Activated naive CD8-positive, alpha-beta T cell (primary cell): ENCODE measurements at regions not wholly inside any gene's neighbourhood (a gene's known extent, or its start where the extent isn't known, plus 50 kb on each side); places are given as distances from the start of the nearest gene placed in this dataset.

Experiments used
- H3K27ac Mint-ChIP-seq: one replicate; pipeline ENCODE4 v1.8.0; 2021; ENCODE audit warnings: mixed read lengths
- H3K27me3 Mint-ChIP-seq: one replicate; pipeline ENCODE4 v1.8.0; 2021; ENCODE audit warnings: mixed read lengths
- H3K36me3 Mint-ChIP-seq: one replicate; pipeline ENCODE4 v1.8.0; 2021; ENCODE audit warnings: mixed read lengths
- H3K4me1 Mint-ChIP-seq: one replicate; pipeline ENCODE4 v1.8.0; 2021; ENCODE audit warnings: low read depth, mixed read lengths
- H3K4me3 Mint-ChIP-seq: one replicate; pipeline ENCODE4 v1.8.0; 2021; ENCODE audit warnings: mild to moderate bottlenecking, mixed read lengths
- H3K9me3 Mint-ChIP-seq: one replicate; pipeline ENCODE4 v1.8.0; 2021; ENCODE audit warnings: low read depth, mixed read lengths

- H3K27ac Mint-ChIP-seq, result no peak overlapping the region
- no peak overlapping the region for H3K4me3 Mint-ChIP-seq
- H3K4me1 Mint-ChIP-seq, result no peaks in the 10 kb centered on the region
- no peaks in the 10 kb centered on the region for H3K27me3 Mint-ChIP-seq
- H3K9me3 Mint-ChIP-seq, result no peaks in the 10 kb centered on the region
- no peaks in the 10 kb centered on the region for H3K36me3 Mint-ChIP-seq
Observed at GRCh38 chr4:23516716-23517115, 373.1 kb downstream of the PPARGC1A start.

GRCh38 chr4:23504083-23504482, 385.8 kb downstream of the PPARGC1A start:
- Mint-ChIP-seq H3K27ac (no peak overlapping the region), H3K9me3 (no peaks in the 10 kb centered on the region)

GRCh38 chr4:23500894-23501449, 388.9 kb downstream of the PPARGC1A start:
- Mint-ChIP-seq H3K27ac (no peak overlapping the region), H3K27me3 (no peaks in the 10 kb centered on the region), H3K4me3 (no peak overlapping the region), H3K9me3 (no peaks in the 10 kb centered on the region), H3K4me1 (no peaks in the 10 kb centered on the region), H3K36me3 (no peaks in the 10 kb centered on the region)

More at GRCh38 chr4:23504083-23504482, 385.8 kb downstream of the PPARGC1A start:
- Mint-ChIP-seq H3K4me3 (no peak overlapping the region), H3K27me3 (no peaks in the 10 kb centered on the region), H3K4me1 (no peaks in the 10 kb centered on the region), H3K36me3 (no peaks in the 10 kb centered on the region)

- Mint-ChIP-seq H3K27me3 (no peaks in the 10 kb centered on the region), H3K36me3 (no peaks in the 10 kb centered on the region), H3K4me3 (no peak overlapping the region), H3K9me3 (no peaks in the 10 kb centered on the region), H3K4me1 (no peaks in the 10 kb centered on the region), H3K27ac (no peak overlapping the region)
Observed at GRCh38 chr4:23485801-23486200, 404.0 kb downstream of the PPARGC1A start.

- Mint-ChIP-seq H3K27me3 (no peaks in the 10 kb centered on the region), H3K4me1 (no peaks in the 10 kb centered on the region), H3K27ac (no peak overlapping the region), H3K36me3 (no peaks in the 10 kb centered on the region), H3K4me3 (no peak overlapping the region), H3K9me3 (no peaks in the 10 kb centered on the region)
Observed at GRCh38 chr4:23484689-23485088, 405.2 kb downstream of the PPARGC1A start.

GRCh38 chr4:23483320-23483960, 406.4 kb downstream of the PPARGC1A start:
- H3K27me3 Mint-ChIP-seq, result no peaks in the 10 kb centered on the region
- H3K9me3 Mint-ChIP-seq, result no peaks in the 10 kb centered on the region
- H3K36me3 Mint-ChIP-seq, result no peaks in the 10 kb centered on the region
- no peak overlapping the region for H3K27ac Mint-ChIP-seq
- H3K4me1 Mint-ChIP-seq, result no peaks in the 10 kb centered on the region
- no peak overlapping the region for H3K4me3 Mint-ChIP-seq

GRCh38 chr4:23481566-23481965, 408.3 kb downstream of the PPARGC1A start:
- H3K4me1 Mint-ChIP-seq, result no peaks in the 10 kb centered on the region
- H3K27ac Mint-ChIP-seq, result no peak overlapping the region
- no peaks in the 10 kb centered on the region for H3K9me3 Mint-ChIP-seq
- H3K36me3 Mint-ChIP-seq, result no peaks in the 10 kb centered on the region
- no peak overlapping the region for H3K4me3 Mint-ChIP-seq
- H3K27me3 Mint-ChIP-seq, result no peaks in the 10 kb centered on the region

GRCh38 chr4:23477905-23478304, 411.9 kb downstream of the PPARGC1A start:
- Mint-ChIP-seq H3K4me1 (no peaks in the 10 kb centered on the region), H3K27ac (no peak overlapping the region), H3K4me3 (no peak overlapping the region), H3K27me3 (no peaks in the 10 kb centered on the region), H3K9me3 (no peaks in the 10 kb centered on the region), H3K36me3 (no peaks in the 10 kb centered on the region)

GRCh38 chr4:23476515-23477090, 413.2 kb downstream of the PPARGC1A start:
- H3K9me3 Mint-ChIP-seq, result no peaks in the 10 kb centered on the region
- H3K27me3 Mint-ChIP-seq, result no peaks in the 10 kb centered on the region
- H3K27ac Mint-ChIP-seq, result no peak overlapping the region
- H3K36me3 Mint-ChIP-seq, result no peaks in the 10 kb centered on the region
- H3K4me3 Mint-ChIP-seq, result no peak overlapping the region
- no peaks in the 10 kb centered on the region for H3K4me1 Mint-ChIP-seq

GRCh38 chr4:23463071-23463470, 426.8 kb downstream of the PPARGC1A start:
- no peaks in the 10 kb centered on the region for H3K4me1 Mint-ChIP-seq
- H3K36me3 Mint-ChIP-seq, result no peaks in the 10 kb centered on the region
- no peak overlapping the region for H3K4me3 Mint-ChIP-seq
- peaks cover 16% of the 10 kb centered on the region for H3K9me3 Mint-ChIP-seq
- no peak overlapping the region for H3K27ac Mint-ChIP-seq
- peaks cover 1% of the 10 kb centered on the region for H3K27me3 Mint-ChIP-seq

GRCh38 chr4:23458054-23458453, 431.8 kb downstream of the PPARGC1A start:
- H3K4me1 Mint-ChIP-seq, result no peaks in the 10 kb centered on the region
- H3K27ac Mint-ChIP-seq, result no peak overlapping the region
- H3K36me3 Mint-ChIP-seq, result no peaks in the 10 kb centered on the region
- no peak overlapping the region for H3K4me3 Mint-ChIP-seq
- peaks cover 11% of the 10 kb centered on the region for H3K9me3 Mint-ChIP-seq
- H3K27me3 Mint-ChIP-seq, result peaks cover 5% of the 10 kb centered on the region

GRCh38 chr4:23456864-23457263, 433.0 kb downstream of the PPARGC1A start:
- H3K27me3 Mint-ChIP-seq, result peaks cover 5% of the 10 kb centered on the region
- H3K4me1 Mint-ChIP-seq, result no peaks in the 10 kb centered on the region
- no peaks in the 10 kb centered on the region for H3K36me3 Mint-ChIP-seq
- H3K4me3 Mint-ChIP-seq, result no peak overlapping the region
- H3K27ac Mint-ChIP-seq, result no peak overlapping the region
- H3K9me3 Mint-ChIP-seq, result peaks cover 9% of the 10 kb centered on the region

- H3K36me3 Mint-ChIP-seq, result no peaks in the 10 kb centered on the region
Observed at GRCh38 chr4:23455456-23456158, 434.2 kb downstream of the PPARGC1A start.

GRCh38 chr4:23441530-23442069, 448.2 kb downstream of the PPARGC1A start:
- no peaks in the 10 kb centered on the region for H3K4me1 Mint-ChIP-seq
- no peaks in the 10 kb centered on the region for H3K27me3 Mint-ChIP-seq
- H3K9me3 Mint-ChIP-seq, result no peaks in the 10 kb centered on the region
- no peak overlapping the region for H3K4me3 Mint-ChIP-seq
- H3K27ac Mint-ChIP-seq, result no peak overlapping the region
- no peaks in the 10 kb centered on the region for H3K36me3 Mint-ChIP-seq

More at GRCh38 chr4:23455456-23456158, 434.2 kb downstream of the PPARGC1A start:
- Mint-ChIP-seq H3K9me3 (peaks cover 8% of the 10 kb centered on the region), H3K4me1 (no peaks in the 10 kb centered on the region), H3K27ac (no peak overlapping the region), H3K4me3 (no peak overlapping the region), H3K27me3 (peaks cover 5% of the 10 kb centered on the region)

GRCh38 chr4:23438764-23439163, 451.1 kb downstream of the PPARGC1A start:
- no peaks in the 10 kb centered on the region for H3K4me1 Mint-ChIP-seq
- H3K36me3 Mint-ChIP-seq, result no peaks in the 10 kb centered on the region
- H3K4me3 Mint-ChIP-seq, result no peak overlapping the region
- no peak overlapping the region for H3K27ac Mint-ChIP-seq
- H3K9me3 Mint-ChIP-seq, result no peaks in the 10 kb centered on the region
- H3K27me3 Mint-ChIP-seq, result no peaks in the 10 kb centered on the region
